ENCODE measurements at regions not wholly inside any gene's neighbourhood (a gene's known extent, or its start where the extent isn't known, plus 50 kb on each side); places are given as distances from the start of the nearest gene placed in this dataset.

GRCh38 chr1:112800289-112800688, 85.2 kb upstream of the PPM1J start:
- no peak for TF ChIP-seq CTCF (conservative IDR thresholded peaks at IDR 0.05; ENCODE audit: low read depth, low read length)
- no peak for DNase-seq (ENCODE audit: low read depth)
- H3K4me3 ChIP-seq (ENCODE audit: low read depth, low read length), result no peak overlapping the region

GRCh38 chr1:112798292-112798691, 83.2 kb upstream of the PPM1J start:
- TF ChIP-seq CTCF (conservative IDR thresholded peaks at IDR 0.05; ENCODE audit: low read depth, low read length), result no peak
- no peak overlapping the region for H3K4me3 ChIP-seq (ENCODE audit: low read depth, low read length)
- no peak for DNase-seq (ENCODE audit: low read depth)

- no peak for DNase-seq (ENCODE audit: low read depth)
- TF ChIP-seq CTCF (conservative IDR thresholded peaks at IDR 0.05; ENCODE audit: low read depth, low read length), result no peak
- no peak overlapping the region for H3K4me3 ChIP-seq (ENCODE audit: low read depth, low read length)
Observed at GRCh38 chr1:112797224-112797623, 82.1 kb upstream of the PPM1J start.

- DNase-seq (ENCODE audit: low read depth), result no peak
- no peak overlapping the region for H3K4me3 ChIP-seq (ENCODE audit: low read depth, low read length)
- no peak for TF ChIP-seq CTCF (conservative IDR thresholded peaks at IDR 0.05; ENCODE audit: low read depth, low read length)
Observed at GRCh38 chr1:112794654-112795239, 79.6 kb upstream of the PPM1J start.

GRCh38 chr1:112793631-112794565, 78.8 kb upstream of the PPM1J start:
- DNase-seq (ENCODE audit: low read depth), result peak; percentile 37
- no peak overlapping the region for H3K4me3 ChIP-seq (ENCODE audit: low read depth, low read length)
- no peak for TF ChIP-seq CTCF (conservative IDR thresholded peaks at IDR 0.05; ENCODE audit: low read depth, low read length)

- no peak overlapping the region for H3K4me3 ChIP-seq (ENCODE audit: low read depth, low read length)
- DNase-seq (ENCODE audit: low read depth), result no peak
- TF ChIP-seq CTCF (conservative IDR thresholded peaks at IDR 0.05; ENCODE audit: low read depth, low read length), result no peak
Observed at GRCh38 chr1:112791723-112792104, 76.6 kb upstream of the PPM1J start.
